GM19351 (cell line): ENCODE measurements at regions not wholly inside any gene's neighbourhood (a gene's known extent, or its start where the extent isn't known, plus 50 kb on each side); places are given as distances from the start of the nearest gene placed in this dataset.

Experiments used
- ATAC-seq: cut with Tn5 transposase; IDR thresholded peaks from one replicate; pipeline ENCODE4 v1.9.1; 2021; ENCODE audit warnings: mild to moderate bottlenecking, moderate library complexity; ENCODE audit not compliant: unreplicated experiment

DNA sequence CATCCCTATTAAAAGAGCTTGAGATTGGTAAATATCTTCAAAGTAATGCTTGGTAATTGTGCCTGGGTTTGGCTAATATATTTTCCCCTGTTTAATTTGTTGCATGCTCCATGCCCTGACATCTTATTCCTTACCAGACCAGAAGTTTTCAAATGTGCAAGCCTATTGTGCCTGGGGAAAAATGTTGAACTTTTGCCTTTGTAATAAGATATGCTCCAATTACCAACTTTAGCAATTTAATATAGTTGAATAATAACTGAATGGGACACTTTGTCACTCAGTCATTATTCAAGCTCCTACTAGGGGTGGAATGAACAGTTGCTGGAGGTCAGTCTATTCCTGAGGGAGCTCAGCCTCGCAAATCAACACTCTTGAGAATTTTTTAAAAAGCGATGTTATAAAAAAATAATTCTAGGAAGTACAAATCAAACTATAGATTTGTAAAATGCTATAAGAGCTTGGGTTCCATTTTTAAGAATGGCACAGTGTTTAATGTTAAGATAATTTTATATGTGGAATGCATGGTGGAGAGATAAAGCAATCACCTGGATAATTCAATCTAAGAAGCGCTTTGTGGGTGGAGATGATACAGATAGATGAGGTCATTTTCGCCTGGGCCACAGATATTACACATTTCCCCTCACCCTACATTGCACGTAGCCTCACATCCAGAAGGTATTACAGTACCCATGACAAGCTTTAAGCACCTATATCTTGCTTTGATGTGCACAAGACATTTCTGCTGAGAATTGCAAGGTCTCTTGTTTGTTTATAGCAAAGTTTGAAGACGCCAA lies 231.8 kb downstream of the PIK3R1 start:
- ATAC-seq = no peak

DNA sequence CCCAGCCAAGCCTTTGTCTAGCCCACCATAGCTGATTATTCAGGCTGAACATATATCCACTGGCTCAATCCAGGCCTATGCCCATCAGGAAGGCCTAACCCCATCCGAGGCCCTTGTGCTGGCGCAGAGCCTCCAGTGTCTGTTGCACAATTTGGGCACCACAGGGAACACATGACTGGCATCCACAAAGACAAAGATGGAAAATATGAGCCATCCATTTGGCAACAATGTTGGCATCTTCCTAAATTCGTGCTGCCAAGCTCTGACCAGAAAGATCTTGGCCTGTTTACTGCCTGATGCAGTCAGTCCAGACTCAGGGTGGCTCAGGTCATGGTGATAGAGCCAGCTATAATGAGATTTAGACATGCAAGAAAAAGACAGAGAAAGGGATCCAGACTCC lies 233.8 kb downstream of the PIK3R1 start:
- no peak for ATAC-seq

DNA sequence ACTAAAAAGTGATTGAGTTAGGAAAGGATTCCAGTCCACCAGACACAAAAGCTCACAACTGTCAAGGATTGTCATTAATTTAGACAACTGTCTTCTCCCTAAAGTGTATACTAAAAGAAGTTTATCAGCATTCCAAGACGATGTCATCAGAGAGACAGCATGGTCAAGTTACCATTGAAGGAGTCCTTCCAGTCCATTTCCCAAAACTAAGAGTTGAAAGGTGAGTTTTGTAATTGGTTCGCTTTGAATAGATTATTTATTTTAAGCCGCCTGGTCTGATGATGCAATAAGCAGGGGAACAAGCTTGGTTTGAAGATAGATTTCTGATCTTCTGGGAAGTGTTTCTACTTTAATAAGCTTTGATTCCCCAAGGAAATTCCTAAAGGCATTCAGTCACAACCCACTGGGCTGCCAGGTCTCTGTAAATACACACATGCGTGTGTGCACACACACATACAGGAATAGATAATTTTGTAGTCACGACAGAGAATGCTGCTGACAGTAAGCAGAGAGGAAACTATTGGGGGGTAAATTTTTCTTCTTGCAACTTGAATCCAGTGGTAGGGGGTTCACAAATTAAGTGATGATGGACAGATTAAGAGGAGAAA lies 234.8 kb downstream of the PIK3R1 start:
- ATAC-seq = no peak

DNA sequence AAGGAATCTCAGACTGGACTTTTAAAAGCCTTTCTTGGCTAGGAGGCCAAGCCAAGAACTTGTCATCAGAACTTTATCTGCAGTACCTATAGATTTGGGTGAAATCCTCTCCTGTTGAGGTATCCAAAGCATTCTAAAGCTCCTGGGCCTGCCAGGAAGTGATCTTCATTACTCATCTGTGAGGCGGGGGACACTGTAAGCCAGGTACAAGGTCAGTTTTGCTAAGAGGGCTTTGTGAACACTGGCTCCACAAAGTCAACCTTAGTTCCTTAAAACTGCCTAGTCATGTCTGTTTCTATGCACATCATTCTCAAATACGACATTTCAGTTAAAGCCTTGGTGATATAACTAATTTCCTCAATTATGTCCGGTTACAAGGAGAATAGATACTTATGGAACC lies 236.7 kb downstream of the PIK3R1 start:
- ATAC-seq = no peak

DNA sequence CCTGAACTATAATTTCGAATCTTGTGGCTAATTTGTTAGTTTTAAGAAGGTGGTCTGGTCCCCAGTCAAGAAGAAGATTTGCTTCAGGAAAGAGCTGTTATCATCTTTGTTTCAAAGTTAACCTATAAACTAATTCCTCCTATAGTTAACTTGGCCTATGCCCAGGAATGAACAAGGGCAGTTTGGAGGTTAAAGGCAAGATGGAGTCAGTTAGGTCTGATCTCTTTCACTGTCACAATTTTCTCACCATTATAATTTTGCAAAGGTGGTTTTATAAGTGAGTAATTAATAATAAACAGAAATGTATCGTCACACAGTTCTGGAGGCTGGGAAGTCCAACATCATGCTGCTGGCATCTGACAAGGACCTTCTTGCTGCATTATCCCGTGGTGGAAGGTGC lies 238.6 kb downstream of the PIK3R1 start:
- no peak for ATAC-seq

DNA sequence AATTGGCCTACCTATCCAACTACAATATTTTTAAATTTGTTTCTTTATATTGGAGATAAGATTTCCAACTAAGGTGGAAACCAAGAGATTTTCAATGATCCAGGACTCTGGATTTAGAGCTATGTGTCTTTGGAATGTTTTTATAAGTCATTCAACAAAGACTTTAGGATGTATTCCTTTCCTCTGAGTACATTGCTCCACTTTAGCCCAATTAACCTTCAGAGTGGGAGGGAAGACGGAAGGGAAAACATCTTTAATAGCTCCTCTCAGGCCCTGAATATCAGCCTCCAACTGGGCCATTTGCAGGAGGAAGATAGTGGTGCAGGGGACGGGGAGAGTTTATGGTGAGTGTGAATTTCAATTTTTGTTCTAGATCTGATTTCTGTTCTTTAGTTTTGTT lies 239.2 kb downstream of the PIK3R1 start:
- no peak for ATAC-seq

DNA sequence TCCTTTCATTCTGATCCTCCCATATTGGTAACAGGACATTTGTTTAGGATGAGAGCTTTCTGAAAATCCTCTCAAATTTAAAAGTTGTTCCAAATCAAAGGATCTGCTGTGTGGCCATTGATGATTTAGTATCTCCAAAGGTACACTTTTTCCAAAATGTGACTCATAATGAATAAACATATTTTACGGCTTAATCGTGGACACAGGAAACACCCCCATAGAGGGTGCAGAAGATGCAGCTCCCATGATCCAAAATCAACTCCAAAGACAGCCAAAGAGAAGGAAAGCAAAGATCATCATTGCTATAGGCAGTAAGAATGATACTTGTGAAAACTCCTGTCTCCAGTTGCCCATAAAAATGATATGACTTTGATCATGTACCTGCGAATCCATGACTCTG lies 239.7 kb downstream of the PIK3R1 start:
- no peak for ATAC-seq

DNA sequence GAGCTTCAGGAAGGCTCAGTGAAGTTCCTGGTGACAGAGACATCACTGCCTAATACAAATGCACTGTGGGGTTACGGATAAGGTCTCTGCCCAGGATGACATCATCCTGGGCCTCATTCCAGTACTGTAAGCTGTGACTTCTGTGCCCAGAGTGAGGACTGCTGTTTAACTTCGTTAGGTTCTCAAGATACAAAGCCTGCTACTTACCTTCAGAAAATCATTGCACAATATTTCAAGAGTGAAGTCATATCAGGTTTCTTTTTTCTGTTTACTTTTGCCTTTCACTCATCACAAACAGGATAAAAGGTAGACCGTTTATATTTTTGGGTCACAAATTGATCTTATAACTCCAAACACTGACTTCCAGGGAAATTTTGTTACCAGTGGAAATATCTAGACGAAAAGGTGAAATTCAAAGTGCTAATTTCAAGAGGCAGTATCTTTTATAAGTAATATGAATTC lies 241.2 kb downstream of the PIK3R1 start:
- ATAC-seq = no peak

DNA sequence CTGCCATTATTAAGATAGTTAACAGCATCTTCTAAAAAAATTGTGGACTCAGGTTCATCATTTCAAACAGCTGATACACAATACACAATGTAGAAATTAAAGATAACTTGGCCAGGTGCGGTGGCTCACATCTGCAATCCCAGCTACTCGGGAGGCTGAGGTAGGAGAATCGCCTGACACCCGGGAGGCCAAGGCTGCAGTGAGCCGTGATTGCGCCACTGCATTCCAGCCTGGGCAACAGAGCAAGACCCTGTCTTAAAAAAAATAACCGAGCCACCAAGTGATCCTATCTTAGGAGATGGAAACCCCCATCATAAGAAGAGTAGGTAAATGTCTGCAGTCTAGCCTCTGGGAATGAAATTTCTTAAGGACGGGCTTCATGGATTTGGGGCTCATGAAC lies 241.7 kb downstream of the PIK3R1 start:
- no peak for ATAC-seq

DNA sequence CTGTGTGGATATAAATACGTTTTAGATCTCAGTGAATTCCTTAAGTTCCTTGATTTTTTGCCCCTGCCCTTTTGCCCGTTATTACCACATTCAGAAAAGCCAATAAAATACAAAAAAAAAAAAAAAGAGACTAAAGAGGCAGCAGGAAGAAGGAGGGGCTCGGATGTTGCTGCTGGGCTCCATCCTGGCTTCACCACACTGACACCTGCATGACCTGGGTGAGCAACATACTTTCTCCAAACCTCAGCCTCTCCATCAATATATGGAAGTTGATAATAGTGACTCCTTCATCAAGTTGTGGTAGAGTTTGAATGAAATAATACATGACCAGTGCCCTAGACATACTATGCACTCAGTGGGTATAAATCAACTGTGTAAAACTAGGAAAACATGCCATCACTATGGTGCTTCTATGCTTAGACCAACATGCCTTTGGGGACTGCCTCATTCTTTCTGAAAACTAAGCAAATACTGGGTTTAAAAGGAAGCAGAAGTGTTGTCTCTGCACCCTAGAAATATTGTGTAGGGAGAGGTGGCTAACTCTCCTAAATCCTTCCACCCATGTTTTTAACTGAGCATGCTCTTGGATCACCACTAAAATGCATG lies 243.0 kb downstream of the PIK3R1 start:
- ATAC-seq = no peak

DNA sequence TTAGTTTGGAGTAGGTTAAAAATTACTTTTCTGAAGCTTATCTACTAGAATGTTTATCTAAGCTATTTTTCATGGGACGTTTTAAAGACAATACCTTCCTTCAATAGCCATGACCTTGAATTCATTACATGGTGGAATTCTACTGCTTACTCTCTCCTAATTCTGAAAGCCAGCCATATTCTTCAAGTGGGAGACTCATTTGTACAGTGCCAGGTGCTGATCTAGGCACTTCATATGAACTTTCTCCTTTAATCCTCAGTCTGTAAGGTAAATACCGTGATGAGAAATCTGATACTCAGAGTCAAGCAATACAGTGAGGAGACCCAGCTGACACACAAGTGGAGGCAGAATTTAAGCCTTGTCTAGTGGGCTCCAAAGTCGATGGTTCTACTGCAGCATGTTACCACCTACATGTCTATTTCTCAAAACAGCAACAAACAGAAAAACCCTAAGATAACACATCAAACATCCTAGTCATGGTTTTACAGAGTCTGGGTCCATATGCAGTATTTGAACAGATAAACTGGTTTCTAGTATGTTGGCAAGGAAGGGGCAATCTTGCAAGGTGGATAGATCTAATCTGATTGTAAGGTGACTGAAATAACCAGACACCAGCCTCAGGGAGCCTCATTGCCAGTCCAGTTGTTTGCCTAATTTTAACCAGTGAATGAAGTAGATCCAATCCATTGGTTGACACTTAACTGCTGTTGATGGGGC lies 243.7 kb downstream of the PIK3R1 start:
- no peak for ATAC-seq

DNA sequence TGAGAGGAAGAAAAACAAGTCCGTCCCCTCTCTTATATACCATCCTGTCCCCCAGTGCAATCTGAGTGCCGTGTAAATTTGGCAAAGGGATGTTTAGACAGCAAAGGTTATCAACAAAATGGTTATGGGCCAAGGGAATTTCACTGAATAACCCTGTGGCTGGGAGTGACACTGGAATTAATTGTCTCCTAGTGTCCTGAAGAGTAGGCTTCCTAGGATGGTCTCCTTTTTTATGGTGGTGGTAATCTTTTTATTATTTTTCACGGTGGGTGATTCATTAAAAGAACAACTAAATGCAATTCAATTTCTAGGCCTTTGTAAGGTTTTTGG lies 244.2 kb downstream of the PIK3R1 start:
- ATAC-seq = no peak

DNA sequence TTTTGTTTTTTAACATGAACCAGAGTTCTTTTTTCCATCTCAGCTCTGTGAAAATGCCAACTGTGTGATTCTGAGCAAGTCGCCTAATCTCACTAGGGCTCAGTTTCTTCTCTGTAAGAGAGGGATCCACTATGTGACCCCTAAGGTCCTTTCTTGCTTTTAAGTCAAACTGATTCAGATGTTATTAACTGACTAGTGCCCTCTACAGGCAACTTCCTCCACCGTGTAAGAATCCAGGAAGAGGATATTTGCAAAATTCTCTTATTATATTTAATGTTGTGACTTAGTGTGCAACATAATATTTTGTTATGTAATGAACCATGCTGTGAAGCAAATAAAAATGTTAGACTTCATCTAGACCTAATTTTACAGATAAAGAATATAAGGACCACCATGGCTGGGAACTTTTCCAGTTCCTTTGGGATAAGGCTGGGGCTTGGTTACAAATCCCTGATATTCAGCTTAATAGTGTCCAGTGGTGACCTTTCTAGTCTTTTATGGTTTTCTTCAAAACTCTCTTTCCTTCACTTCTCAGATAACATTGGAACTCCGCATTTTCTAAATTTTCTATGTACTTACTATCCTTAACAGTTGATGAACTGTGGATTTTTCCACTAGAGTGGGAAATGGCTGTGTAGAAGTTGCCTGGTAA lies 244.7 kb downstream of the PIK3R1 start:
- no peak for ATAC-seq

DNA sequence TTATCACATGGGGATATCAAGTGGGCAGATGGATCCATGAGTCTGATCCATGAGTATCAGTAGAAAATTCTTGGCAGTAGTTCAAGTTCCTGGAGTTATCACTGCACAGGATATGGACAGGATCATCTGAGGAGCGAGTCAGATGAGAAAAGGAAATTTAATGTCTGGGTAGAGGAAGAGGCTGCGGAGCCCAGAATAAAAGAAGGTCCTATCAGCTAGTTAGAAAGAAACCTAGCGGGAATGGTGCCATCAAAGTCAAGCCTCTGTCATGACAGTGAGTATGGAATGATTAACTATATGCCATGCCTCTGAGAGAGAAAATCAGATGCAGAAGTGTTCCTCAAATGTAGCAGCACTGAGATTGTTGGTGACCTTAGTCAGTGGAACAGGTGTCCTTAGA lies 248.1 kb downstream of the PIK3R1 start:
- ATAC-seq = no peak

DNA sequence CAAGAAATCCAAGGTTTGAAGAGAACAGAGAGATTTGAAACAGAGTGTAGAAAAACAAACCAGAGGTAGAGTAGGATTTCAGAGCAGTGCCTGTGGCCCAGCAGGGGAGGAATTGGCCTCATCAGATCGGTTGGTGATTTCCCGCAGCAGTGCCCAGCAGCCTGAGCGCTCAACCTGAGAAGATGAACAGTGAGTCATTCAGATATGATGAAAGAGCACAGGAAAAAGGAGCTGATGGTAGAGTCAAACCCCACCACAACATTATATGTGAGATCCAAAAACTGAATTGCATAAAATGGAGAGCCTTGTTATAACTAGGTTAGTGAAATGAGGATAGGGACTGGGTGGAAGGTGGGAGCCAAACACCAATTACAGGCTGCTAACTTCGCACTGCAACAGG lies 248.9 kb downstream of the PIK3R1 start:
- ATAC-seq = no peak

DNA sequence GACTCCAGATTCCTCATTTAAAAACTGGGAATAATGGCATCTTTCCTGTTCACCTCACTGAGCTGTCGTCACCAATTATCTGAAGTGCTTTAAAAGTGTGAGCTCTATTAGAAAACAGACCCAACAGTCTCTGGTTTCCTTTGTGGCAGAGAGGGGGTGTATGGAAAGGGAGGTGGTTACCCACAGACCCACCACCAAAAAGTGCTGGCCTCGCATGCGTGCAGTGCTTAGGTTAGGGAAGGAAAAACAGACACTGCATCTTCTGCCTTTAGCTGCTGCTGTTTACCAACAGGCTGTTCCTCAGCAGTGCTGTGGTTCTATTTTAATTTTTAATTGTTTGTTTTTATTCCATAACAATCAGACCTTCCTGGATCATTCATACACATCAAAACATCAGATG lies 249.6 kb downstream of the PIK3R1 start:
- no peak for ATAC-seq

DNA sequence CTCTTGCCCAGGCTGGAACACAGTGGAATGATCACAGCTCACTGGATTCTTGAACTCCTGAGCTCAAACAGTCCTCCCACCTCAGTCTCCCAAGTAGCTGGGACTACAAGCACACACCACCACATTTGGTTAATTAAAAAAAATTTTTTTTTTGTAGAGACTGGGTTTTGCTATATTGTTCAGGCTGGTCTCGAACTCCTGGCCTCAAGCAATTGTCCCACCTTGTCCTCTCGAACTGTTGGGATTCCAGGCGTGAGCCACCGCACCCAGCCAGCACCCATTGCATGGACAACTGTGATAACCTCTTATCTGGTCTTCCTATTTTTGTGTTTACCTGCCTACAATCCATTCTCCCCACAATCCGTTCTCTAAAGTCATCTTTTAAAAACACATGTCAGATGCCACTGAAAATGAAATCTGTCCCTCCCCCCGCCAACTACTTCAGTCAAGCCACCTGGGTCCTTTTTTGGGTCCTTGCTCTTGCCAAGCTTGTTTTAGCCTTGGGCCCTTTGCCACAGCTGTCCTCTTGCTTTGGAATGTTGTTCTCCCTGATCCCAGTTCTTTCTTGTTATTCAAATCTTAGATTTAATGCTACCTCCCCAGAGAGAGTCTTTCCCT lies 250.5 kb downstream of the PIK3R1 start:
- ATAC-seq = no peak

DNA sequence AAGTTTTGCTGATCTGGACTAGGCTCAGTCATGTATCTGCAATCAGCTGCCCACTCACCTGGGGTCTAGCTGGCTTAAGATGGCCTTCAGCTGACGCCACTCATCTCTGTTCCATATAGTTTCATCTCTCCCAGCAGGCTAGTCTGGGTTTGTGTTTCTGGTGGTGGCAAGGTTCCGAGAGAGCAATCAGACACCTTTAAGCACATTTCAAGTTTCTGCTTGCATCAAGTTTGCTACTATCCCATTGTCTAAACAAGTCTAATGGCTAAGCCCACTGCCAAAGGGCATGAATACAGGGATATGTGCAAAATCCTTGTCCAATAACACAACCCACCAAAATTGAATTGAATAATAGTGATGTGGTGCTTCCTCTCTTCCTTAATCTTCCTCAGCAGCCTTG lies 251.7 kb downstream of the PIK3R1 start:
- ATAC-seq = no peak

DNA sequence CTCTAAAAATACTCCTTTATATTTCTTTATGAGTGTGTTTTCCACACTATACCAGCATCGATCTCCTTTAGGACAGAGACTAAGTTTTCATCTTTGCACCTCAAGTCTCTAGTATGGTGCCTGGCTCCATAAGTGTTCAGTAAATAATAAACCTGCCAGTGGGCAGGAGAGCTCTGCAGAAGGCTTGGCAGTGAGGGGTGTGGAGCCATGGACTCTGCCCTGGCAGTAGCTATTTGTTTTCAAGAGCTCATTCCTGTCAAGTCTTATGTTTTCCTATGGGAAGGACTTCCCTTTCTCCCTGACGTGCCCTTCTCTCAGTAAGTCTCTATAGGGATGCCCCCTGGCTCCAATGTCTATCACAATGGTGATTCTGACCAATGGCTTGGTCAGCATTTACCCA lies 252.2 kb downstream of the PIK3R1 start:
- ATAC-seq = no peak

DNA sequence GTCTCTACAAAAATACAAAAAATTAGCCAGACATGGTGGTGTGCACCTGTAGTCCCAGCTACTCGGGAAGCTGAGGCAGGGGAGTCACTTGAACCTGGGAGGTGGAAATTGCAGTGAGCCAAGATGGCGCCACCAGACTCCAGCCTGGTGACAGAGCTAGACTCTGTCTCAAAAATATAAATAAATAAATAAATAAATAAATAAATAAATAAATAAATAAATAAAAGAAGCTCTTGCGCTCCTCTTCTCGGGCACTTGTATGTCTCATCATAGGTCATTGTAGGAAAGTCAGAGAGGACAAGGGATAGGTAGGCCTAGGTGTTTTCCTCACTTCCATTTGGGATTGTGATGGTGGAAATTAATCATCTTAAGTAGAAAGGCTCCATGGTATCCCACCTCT lies 252.8 kb downstream of the PIK3R1 start:
- ATAC-seq = no peak

DNA sequence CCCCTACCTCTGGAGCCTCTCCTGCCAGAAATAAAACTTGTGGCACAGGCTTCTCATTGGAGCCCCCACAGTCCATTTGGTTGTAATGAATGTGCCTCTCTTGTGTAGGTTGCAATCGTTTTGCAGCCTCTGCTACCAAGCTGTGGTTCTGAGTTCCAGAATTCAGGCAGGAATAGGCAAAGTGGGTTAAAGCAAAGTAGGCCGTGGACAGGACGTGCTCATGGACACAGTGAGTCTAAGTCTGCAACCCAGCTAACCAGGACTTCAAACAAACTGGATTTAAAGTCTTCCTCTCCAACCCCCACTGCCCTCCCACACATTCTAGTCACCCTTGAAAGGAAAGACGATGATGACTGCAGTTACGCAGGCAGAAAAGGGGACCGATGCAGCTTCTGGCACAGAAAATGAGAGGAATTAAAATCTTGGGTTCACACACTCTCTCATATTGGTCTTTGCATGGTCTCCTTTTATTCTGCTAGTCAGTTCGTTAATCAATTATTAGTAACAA lies 260.0 kb downstream of the PIK3R1 start:
- ATAC-seq = no peak
